ENCODE measurements at regions not wholly inside any gene's neighbourhood (a gene's known extent, or its start where the extent isn't known, plus 50 kb on each side); places are given as distances from the start of the nearest gene placed in this dataset.

GRCh38 chr20:56060486-56060885, 55.2 kb upstream of the CBLN4 start:
- no peak for DNase-seq

DNA sequence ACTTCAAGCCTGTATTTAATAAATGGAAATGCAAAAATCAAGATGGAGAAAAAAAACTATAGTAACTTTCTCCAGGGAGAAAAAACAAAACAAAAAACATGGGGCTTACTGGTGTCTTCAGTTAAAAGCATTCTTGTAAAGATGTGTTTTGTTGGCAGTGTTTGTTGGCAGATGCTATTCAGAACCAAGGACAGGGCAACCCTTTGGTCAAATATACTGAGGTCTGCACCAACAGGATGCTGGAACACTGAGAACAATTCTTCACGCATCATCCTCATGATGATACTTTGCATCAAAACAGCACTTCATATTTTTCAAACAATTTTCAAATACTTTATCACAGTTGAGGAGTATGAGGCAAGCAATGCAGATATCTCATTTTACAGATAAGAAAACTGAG, 63.7 kb upstream of the CBLN4 start:
- DNase-seq: no peak

GRCh38 chr20:56072165-56072564, 66.8 kb upstream of the CBLN4 start:
- DNase-seq: no peak

DNA sequence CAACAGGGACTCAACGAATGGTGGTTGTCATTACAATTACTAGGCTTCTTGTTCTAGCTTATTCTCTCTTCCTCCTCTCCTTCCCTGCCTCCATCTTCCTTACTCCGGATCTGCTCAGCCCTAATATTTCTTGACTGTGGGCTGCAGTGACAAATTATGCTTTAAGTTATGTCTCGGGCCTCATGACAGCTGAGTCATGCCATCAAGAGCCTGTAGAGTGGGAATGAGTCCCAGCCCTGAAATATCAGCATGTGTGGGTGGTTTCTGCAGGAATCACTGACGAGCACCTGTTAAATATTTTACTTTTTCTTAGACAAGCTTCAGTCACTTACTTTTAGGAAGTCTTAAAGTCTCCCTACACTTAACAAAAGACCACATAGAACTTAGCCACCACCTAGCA, 83.1 kb upstream of the CBLN4 start:
- DNase-seq: no peak

- DNase-seq: no peak
Observed at GRCh38 chr20:56091628-56092234, 86.4 kb upstream of the CBLN4 start.

GRCh38 chr20:56094228-56094627, 88.9 kb upstream of the CBLN4 start:
- no peak for DNase-seq

- DNase-seq: no peak
Observed at GRCh38 chr20:56098981-56099500, 93.7 kb upstream of the CBLN4 start.

GRCh38 chr20:56111961-56112730, 106.8 kb upstream of the CBLN4 start:
- DNase-seq: no peak

DNA sequence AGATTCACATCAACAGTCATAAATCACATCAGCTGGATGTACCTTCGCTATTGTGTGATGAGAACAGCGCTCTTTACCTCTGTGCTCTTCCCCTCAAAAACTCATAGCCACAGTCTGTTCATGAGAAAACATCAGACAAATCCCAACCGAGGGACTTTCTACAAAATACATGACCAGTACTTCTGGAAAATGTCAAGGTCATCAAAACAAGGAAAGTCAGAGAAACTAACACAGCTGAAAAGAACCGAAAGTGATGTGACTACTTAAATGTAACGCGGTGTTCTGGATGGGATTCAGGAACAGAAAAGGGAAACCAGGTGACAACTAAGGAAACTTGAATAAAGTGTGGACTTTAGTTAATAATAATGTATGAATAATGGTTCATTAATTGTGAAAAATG, 112.0 kb upstream of the CBLN4 start:
- DNase-seq: no peak

GRCh38 chr20:56121850-56122249, 116.5 kb upstream of the CBLN4 start:
- no peak for DNase-seq

DNA sequence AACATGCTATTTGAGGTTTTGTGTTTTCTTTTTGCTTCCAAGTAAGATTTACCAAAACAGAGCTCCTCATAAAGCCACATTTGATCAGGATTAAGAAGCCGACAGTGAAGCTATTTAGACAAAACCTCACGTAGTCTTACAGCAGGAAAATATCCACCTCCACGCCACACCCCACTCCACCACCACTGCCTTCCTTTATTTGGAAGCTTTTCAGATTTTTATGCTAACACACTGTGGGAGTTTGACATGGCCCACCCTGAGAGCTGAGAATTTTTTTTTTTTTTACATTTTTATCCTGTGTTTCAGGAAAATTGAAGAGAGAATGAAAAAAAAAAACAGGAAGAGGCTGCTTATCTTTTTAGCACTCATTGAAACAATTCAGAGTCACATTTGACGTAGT, 104.8 kb upstream of the MC3R start:
- DNase-seq: no peak

DNA sequence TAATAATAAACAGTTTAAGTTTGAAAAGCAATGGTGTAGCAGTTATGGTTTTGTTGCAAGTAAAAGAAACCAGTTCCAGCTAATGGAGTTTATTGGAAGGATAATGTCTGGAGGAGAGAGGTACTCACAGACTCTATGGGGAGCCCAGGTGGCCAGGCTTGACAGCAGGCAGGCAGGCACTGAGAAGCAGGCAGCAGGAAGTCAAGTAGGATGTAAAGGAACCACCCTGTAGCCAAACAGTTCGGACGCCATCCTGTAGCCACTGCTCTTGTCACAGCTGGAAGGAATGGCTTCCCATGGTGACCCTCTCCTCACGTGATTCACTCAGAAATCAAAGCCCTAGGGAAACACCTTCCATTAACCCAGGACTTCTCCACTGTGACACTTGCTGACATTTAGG, 96.7 kb upstream of the MC3R start:
- no peak for DNase-seq

GRCh38 chr20:56153926-56154325, 94.6 kb upstream of the MC3R start:
- no peak for DNase-seq

- DNase-seq: no peak
Observed at GRCh38 chr20:56155625-56156024, 92.9 kb upstream of the MC3R start.

DNA sequence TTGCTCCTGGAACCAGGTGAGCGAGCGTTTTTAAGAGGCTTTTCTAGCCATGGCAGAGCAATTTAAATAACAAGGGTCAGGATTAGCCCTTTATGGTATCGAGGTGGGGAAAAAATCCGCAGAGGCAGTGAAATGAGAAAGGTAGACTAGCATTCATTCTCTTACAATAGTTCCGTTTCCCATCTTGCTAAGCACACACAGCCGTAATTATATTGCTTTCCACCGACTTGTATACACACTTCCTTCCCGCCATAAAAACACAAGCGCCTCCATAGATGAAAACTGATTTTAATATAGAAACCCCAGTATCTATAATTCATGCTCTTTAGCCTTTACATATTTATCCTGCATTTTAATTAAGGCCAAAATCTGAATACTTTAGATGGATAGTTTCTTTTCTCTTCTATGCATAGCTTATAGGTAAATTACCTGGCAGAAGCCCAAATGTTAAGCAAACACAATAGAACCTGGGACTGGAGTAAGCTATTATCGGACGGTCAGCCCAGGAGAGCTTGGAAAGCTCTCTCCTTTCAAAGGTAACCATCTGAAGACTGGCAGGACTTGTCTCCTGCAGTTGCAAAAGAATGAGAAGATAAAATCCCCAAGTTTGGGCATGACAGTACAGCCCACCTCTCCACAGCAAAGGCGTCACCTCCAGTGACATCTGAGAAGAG, 90.9 kb upstream of the MC3R start:
- no peak for DNase-seq

GRCh38 chr20:56158489-56158888, 90.0 kb upstream of the MC3R start:
- no peak for DNase-seq

DNA sequence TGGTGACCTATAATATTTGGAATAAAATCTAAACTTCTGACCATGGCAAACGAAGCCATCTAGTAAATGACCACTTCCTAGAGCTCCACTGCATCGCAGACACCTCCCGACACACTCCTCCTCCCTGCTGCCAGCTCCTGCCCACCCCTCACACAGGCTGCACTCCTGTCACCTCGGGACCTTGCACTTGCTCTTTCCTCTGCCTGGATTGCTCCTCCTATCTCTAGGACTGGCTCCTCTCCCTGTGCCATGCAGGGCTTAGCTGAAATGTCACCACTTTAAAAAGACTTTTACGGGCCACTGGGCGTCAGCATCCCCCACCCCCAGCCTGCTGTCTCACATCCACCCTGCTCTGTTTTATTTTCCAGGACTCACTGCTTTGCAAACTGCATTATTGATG, 87.6 kb upstream of the MC3R start:
- DNase-seq: no peak

- no peak for DNase-seq
Observed at GRCh38 chr20:56163806-56164205, 84.7 kb upstream of the MC3R start.

- DNase-seq: peak; percentile 51
Observed at GRCh38 chr20:56166781-56167465, 81.6 kb upstream of the MC3R start.

GRCh38 chr20:56171087-56172012, 77.2 kb upstream of the MC3R start:
- peak; percentile 10 for DNase-seq

DNA sequence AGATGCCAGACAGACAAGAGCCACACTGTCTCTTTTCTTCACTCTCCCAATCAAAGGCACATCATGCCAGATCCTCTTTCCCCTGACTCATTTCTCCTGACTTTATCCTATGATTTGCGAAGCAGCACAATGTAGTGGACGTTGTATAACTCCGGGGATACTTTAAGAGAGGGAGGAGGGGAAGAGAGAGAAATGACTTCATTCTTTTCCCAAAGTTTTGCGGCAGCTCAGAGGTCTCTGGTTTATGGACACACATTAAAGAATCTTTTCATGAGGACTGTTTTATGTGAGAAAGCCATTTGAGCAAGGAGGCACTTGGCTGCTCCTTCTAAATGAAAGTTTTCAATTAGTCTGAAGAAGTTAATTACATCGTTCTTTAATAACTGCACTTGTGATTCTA, 75.1 kb upstream of the MC3R start:
- no peak for DNase-seq

DNA sequence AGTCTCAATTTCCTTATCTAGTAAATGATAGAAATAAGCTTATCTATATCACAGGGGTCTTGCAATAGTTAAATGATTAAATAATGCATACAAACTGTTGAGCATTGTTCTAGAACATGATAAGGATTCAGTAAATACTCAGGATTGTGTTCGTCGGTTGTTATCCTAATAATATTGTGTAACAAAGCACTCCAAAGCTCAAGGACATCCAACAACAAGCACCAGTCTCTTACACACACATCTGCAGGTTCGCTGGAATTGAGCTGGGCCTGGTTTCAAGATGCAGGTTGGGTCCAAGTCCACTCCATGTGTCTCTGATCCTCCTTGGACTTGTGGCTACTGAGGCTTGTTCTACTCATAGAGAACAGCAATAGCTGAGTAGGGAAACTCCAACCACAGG, 74.1 kb upstream of the MC3R start:
- DNase-seq: no peak
